ENCODE measurements at regions not wholly inside any gene's neighbourhood (a gene's known extent, or its start where the extent isn't known, plus 50 kb on each side); places are given as distances from the start of the nearest gene placed in this dataset.

- DNase-seq, result no peak
Observed at GRCh38 chr2:18752667-18753422, 163.5 kb upstream of the NT5C1B start.

GRCh38 chr2:18752022-18752493, 162.7 kb upstream of the NT5C1B start:
- DNase-seq, result no peak

- no peak for DNase-seq
Observed at GRCh38 chr2:18750672-18751554, 161.5 kb upstream of the NT5C1B start.

- no peak for DNase-seq
Observed at GRCh38 chr2:18749912-18750526, 160.7 kb upstream of the NT5C1B start.

- DNase-seq, result no peak
Observed at GRCh38 chr2:18745431-18746272, 156.3 kb upstream of the NT5C1B start.

- no peak for DNase-seq
Observed at GRCh38 chr2:18741895-18742732, 152.7 kb upstream of the NT5C1B start.

- DNase-seq, result no peak
Observed at GRCh38 chr2:18741191-18741590, 151.8 kb upstream of the NT5C1B start.

GRCh38 chr2:18740474-18740881, 151.1 kb upstream of the NT5C1B start:
- DNase-seq, result no peak

GRCh38 chr2:18731666-18732065, 142.3 kb upstream of the NT5C1B start:
- no peak for DNase-seq

- DNase-seq, result no peak
Observed at GRCh38 chr2:18724371-18725145, 135.2 kb upstream of the NT5C1B start.

- DNase-seq, result no peak
Observed at GRCh38 chr2:18723219-18723618, 133.8 kb upstream of the NT5C1B start.

- no peak for DNase-seq
Observed at GRCh38 chr2:18722101-18722500, 132.7 kb upstream of the NT5C1B start.

- DNase-seq, result no peak
Observed at GRCh38 chr2:18721038-18721922, 131.9 kb upstream of the NT5C1B start.

- peak; percentile 61 for DNase-seq
Observed at GRCh38 chr2:18719978-18720775, 130.8 kb upstream of the NT5C1B start.

- DNase-seq, result no peak
Observed at GRCh38 chr2:18708203-18708715, 118.9 kb upstream of the NT5C1B start.

GRCh38 chr2:18706001-18706400, 116.6 kb upstream of the NT5C1B start:
- no peak for DNase-seq

- no peak for DNase-seq
Observed at GRCh38 chr2:18704276-18704675, 114.9 kb upstream of the NT5C1B start.

GRCh38 chr2:18703555-18703954, 114.2 kb upstream of the NT5C1B start:
- no peak for DNase-seq

- no peak for DNase-seq
Observed at GRCh38 chr2:18701981-18702380, 112.6 kb upstream of the NT5C1B start.

Data from T1000 (cell line).